HEK293T (cell line): ENCODE measurements at regions not wholly inside any gene's neighbourhood (a gene's known extent, or its start where the extent isn't known, plus 50 kb on each side); places are given as distances from the start of the nearest gene placed in this dataset.
"Not testable (repeated sequence)": the region's sequence is repeated elsewhere in the genome, so short reads cannot be mapped to it uniquely, and the experiment has no call there.

ENCODE experiments used
- BHLHE40 ChIP-seq: fragments of 450-650 bp; IDR thresholded peaks from 2 replicates; pipeline ENCODE4 v1.6.1; 2016; ENCODE audit warnings: mild to moderate bottlenecking, moderate library complexity, borderline replicate concordance
- CTBP1 ChIP-seq: fragments of 450-650 bp; IDR thresholded peaks from 2 replicates; pipeline ENCODE4 v1.6.1; 2016; ENCODE audit warnings: borderline replicate concordance
- FOXK2 ChIP-seq: fragments of 450-650 bp; IDR thresholded peaks from 2 replicates; pipeline ENCODE4 v1.6.1; 2016; ENCODE audit warnings: mild to moderate bottlenecking
- SP1 ChIP-seq: fragments of 450-650 bp; IDR thresholded peaks from 2 replicates; pipeline ENCODE4 v1.6.1; 2017
- TARDBP ChIP-seq: fragments of 450-650 bp; IDR thresholded peaks from 2 replicates; pipeline ENCODE4 v1.6.1; 2016

DNA sequence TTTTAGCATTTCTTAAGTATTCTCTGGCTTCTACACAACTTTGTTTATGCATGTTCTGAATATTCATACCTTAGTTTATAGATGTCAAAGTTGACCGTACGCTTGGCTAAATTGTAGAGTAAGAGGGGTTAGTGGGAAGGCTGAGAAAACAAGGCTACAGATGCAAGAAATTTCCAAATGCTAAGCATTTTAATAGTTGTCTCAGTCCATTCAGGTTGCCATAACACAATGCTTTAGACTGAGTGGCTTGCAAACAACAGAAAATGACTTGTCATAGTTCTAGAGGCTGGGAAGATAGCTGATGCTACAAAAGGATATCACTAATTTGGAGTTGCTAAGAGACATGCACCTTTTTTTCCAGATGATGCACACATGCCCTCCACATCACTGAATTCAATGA is 53.0 kb upstream of the C1QTNF3 start:
- TF ChIP-seq TARDBP, CTBP1, SP1, FOXK2, BHLHE40: not testable (repeated sequence)
